ENCODE measurements at regions not wholly inside any gene's neighbourhood (a gene's known extent, or its start where the extent isn't known, plus 50 kb on each side); places are given as distances from the start of the nearest gene placed in this dataset.

- H3K4me1 ChIP-seq (ENCODE audit: control insufficient read depth in 1 of 2, insufficient read depth in 2 of 2, low read length in 2 of 2): peaks cover 0 to 17% of the 10 kb centered on the region in 2 donors
- no peak overlapping the region for H3K9ac ChIP-seq (ENCODE audit: low read depth in 1 of 2, low read length in 2 of 2)
- H3K27me3 ChIP-seq (ENCODE audit: control insufficient read depth in 1 of 2, insufficient read depth in 2 of 2, low read length in 2 of 2): no peaks in the 10 kb centered on the region
- H3K27ac ChIP-seq (ENCODE audit: low read depth, low read length): no peak overlapping the region
- no peak overlapping the region for H3K4me3 ChIP-seq (ENCODE audit: low read depth in 1 of 2, low read length in 2 of 2)
- no peaks in the 10 kb centered on the region for H3K36me3 ChIP-seq (ENCODE audit: control insufficient read depth in 1 of 2, insufficient read depth in 2 of 2, low read length in 2 of 2)
- H3K9me3 ChIP-seq (ENCODE audit: control insufficient read depth in 1 of 2, low read length in 2 of 2): no peaks in the 10 kb centered on the region
Observed at GRCh38 chr7:7114575-7115291, 67.6 kb upstream of the C1GALT1 start.

DNA sequence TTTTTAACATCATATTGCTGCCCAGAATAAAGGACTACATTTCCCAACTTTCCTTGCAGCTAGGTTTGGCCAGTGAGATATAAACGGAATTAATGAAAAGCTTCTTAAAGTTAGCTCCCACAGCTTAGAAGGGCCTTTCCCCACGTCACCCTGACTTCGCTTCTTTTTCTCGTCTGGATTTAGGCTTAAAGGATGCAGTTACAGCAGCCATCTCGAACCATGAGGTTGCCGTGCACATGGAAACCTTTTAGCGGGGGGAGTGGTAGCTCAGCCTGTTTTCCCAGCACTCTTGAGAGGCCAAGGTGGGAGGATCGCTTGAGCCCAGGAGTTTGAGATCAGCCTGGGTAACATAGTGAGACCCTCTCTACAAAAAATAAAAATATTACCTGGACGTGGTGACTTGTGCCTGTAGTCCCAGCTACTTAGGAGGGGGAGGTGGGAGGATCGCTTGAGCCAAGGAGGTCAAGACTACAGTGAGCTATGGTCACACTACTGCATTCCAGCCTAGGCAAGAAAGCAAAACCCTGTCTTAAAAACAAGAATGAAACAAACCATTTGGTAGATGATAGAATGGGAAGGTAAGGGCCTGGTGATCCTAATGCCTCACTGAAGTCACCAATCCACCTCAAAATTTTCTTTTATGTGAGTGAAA is 64.3 kb upstream of the C1GALT1 start:
- no peaks in the 10 kb centered on the region for H3K9me3 ChIP-seq (ENCODE audit: control insufficient read depth in 1 of 2, low read length in 2 of 2)
- no peak overlapping the region for H3K4me3 ChIP-seq (ENCODE audit: low read depth in 1 of 2, low read length in 2 of 2)
- no peaks in the 10 kb centered on the region for H3K27me3 ChIP-seq (ENCODE audit: control insufficient read depth in 1 of 2, insufficient read depth in 2 of 2, low read length in 2 of 2)
- H3K27ac ChIP-seq (ENCODE audit: low read depth, low read length): no peak overlapping the region
- H3K36me3 ChIP-seq (ENCODE audit: control insufficient read depth in 1 of 2, insufficient read depth in 2 of 2, low read length in 2 of 2): no peaks in the 10 kb centered on the region
- peaks cover 0 to 27% of the 10 kb centered on the region in 2 donors for H3K4me1 ChIP-seq (ENCODE audit: control insufficient read depth in 1 of 2, insufficient read depth in 2 of 2, low read length in 2 of 2)
- H3K9ac ChIP-seq (ENCODE audit: low read depth in 1 of 2, low read length in 2 of 2): no peak overlapping the region

- no peak overlapping the region for H3K27ac ChIP-seq (ENCODE audit: low read depth, low read length)
- H3K4me1 ChIP-seq (ENCODE audit: control insufficient read depth in 1 of 2, insufficient read depth in 2 of 2, low read length in 2 of 2): peaks cover 0 to 34% of the 10 kb centered on the region in 2 donors
- H3K4me3 ChIP-seq (ENCODE audit: low read depth in 1 of 2, low read length in 2 of 2): no peak overlapping the region
- H3K9ac ChIP-seq (ENCODE audit: low read depth in 1 of 2, low read length in 2 of 2): no peak overlapping the region
- no peaks in the 10 kb centered on the region for H3K27me3 ChIP-seq (ENCODE audit: control insufficient read depth in 1 of 2, insufficient read depth in 2 of 2, low read length in 2 of 2)
- H3K36me3 ChIP-seq (ENCODE audit: control insufficient read depth in 1 of 2, insufficient read depth in 2 of 2, low read length in 2 of 2): no peaks in the 10 kb centered on the region
- H3K9me3 ChIP-seq (ENCODE audit: control insufficient read depth in 1 of 2, low read length in 2 of 2): no peaks in the 10 kb centered on the region
Observed at GRCh38 chr7:7118822-7119221, 63.5 kb upstream of the C1GALT1 start.

DNA sequence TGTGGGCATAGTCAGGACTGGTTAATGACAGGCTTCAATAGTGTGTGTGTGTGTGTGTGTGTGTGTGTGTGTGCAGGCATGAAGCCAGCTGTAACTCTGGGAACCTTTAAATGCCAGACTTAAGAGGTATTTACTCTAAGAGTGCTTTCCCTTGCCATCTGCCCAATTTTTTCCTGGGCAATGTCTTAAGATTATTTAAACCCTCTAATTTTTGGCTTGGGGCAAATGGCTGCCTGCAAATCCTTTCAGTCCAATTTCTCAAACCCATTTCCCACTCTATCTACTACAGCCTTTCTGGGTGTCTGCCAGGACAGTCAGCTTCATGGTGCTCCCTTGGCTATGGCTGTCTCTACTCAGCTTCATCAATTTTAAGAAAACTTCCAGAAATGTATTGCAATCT is 62.6 kb upstream of the C1GALT1 start:
- Histone ChIP-seq H3K27ac (ENCODE audit: low read depth, low read length) (no peak overlapping the region), H3K27me3 (ENCODE audit: control insufficient read depth in 1 of 2, insufficient read depth in 2 of 2, low read length in 2 of 2) (no peaks in the 10 kb centered on the region)

GRCh38 chr7:7122033-7122478 is 60.3 kb upstream of the C1GALT1 start:
- no peak overlapping the region for H3K4me3 ChIP-seq (ENCODE audit: low read depth in 1 of 2, low read length in 2 of 2)
- no peaks in the 10 kb centered on the region for H3K27me3 ChIP-seq (ENCODE audit: control insufficient read depth in 1 of 2, insufficient read depth in 2 of 2, low read length in 2 of 2)
- no peaks in the 10 kb centered on the region for H3K9me3 ChIP-seq (ENCODE audit: control insufficient read depth in 1 of 2, low read length in 2 of 2)
- H3K4me1 ChIP-seq (ENCODE audit: control insufficient read depth in 1 of 2, insufficient read depth in 2 of 2, low read length in 2 of 2): peaks cover 0 to 26% of the 10 kb centered on the region in 2 donors
- no peaks in the 10 kb centered on the region for H3K36me3 ChIP-seq (ENCODE audit: control insufficient read depth in 1 of 2, insufficient read depth in 2 of 2, low read length in 2 of 2)
- H3K27ac ChIP-seq (ENCODE audit: low read depth, low read length): no peak overlapping the region
- H3K9ac ChIP-seq (ENCODE audit: low read depth in 1 of 2, low read length in 2 of 2): no peak overlapping the region

More for the DNA sequence above, 62.6 kb upstream of the C1GALT1 start:
- Histone ChIP-seq H3K4me3 (ENCODE audit: low read depth in 1 of 2, low read length in 2 of 2) (no peak overlapping the region), H3K9ac (ENCODE audit: low read depth in 1 of 2, low read length in 2 of 2) (no peak overlapping the region), H3K9me3 (ENCODE audit: control insufficient read depth in 1 of 2, low read length in 2 of 2) (no peaks in the 10 kb centered on the region), H3K36me3 (ENCODE audit: control insufficient read depth in 1 of 2, insufficient read depth in 2 of 2, low read length in 2 of 2) (no peaks in the 10 kb centered on the region), H3K4me1 (ENCODE audit: control insufficient read depth in 1 of 2, insufficient read depth in 2 of 2, low read length in 2 of 2) (peaks cover 0 to 29% of the 10 kb centered on the region in 2 donors)

GRCh38 chr7:7122701-7123281 is 59.6 kb upstream of the C1GALT1 start:
- H3K4me3 ChIP-seq (ENCODE audit: low read depth in 1 of 2, low read length in 2 of 2): no peak overlapping the region
- H3K36me3 ChIP-seq (ENCODE audit: control insufficient read depth in 1 of 2, insufficient read depth in 2 of 2, low read length in 2 of 2): no peaks in the 10 kb centered on the region
- no peak overlapping the region for H3K9ac ChIP-seq (ENCODE audit: low read depth in 1 of 2, low read length in 2 of 2)
- H3K4me1 ChIP-seq (ENCODE audit: control insufficient read depth in 1 of 2, insufficient read depth in 2 of 2, low read length in 2 of 2): peaks cover 3 to 33% of the 10 kb centered on the region in 2 donors
- H3K27ac ChIP-seq (ENCODE audit: low read depth, low read length): no peak overlapping the region
- H3K27me3 ChIP-seq (ENCODE audit: control insufficient read depth in 1 of 2, insufficient read depth in 2 of 2, low read length in 2 of 2): no peaks in the 10 kb centered on the region
- no peaks in the 10 kb centered on the region for H3K9me3 ChIP-seq (ENCODE audit: control insufficient read depth in 1 of 2, low read length in 2 of 2)

DNA sequence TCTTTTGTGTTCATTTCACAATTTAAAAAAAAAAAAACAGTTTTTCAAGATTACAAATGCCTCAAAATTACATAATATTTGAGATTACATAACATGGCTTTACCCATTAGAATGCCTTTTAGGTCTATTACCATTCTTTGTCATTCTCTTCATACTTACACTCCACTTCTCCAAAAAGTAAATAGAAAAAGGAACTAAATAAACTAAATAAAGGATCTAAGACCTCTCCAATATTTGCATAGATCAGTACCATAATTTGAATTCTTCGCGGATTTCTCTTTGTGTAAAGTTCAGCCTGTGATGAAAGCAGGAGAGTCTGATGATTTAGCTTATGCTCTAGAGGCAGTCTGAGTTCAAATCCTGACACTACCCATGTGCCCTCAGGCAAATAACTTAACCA is 56.4 kb upstream of the C1GALT1 start:
- H3K9ac ChIP-seq (ENCODE audit: low read depth in 1 of 2, low read length in 2 of 2): no peak overlapping the region
- no peak overlapping the region for H3K4me3 ChIP-seq (ENCODE audit: low read depth in 1 of 2, low read length in 2 of 2)
- H3K27me3 ChIP-seq (ENCODE audit: control insufficient read depth in 1 of 2, insufficient read depth in 2 of 2, low read length in 2 of 2): no peaks in the 10 kb centered on the region
- H3K9me3 ChIP-seq (ENCODE audit: control insufficient read depth in 1 of 2, low read length in 2 of 2): no peaks in the 10 kb centered on the region
- H3K36me3 ChIP-seq (ENCODE audit: control insufficient read depth in 1 of 2, insufficient read depth in 2 of 2, low read length in 2 of 2): no peaks in the 10 kb centered on the region
- peaks cover 3 to 31% of the 10 kb centered on the region in 2 donors for H3K4me1 ChIP-seq (ENCODE audit: control insufficient read depth in 1 of 2, insufficient read depth in 2 of 2, low read length in 2 of 2)
- no peak overlapping the region for H3K27ac ChIP-seq (ENCODE audit: low read depth, low read length)

GRCh38 chr7:7127773-7128172 is 54.6 kb upstream of the C1GALT1 start:
- Histone ChIP-seq H3K9ac (ENCODE audit: low read depth in 1 of 2, low read length in 2 of 2) (no peak overlapping the region), H3K36me3 (ENCODE audit: control insufficient read depth in 1 of 2, insufficient read depth in 2 of 2, low read length in 2 of 2) (no peaks in the 10 kb centered on the region), H3K27me3 (ENCODE audit: control insufficient read depth in 1 of 2, insufficient read depth in 2 of 2, low read length in 2 of 2) (no peaks in the 10 kb centered on the region), H3K4me1 (ENCODE audit: control insufficient read depth in 1 of 2, insufficient read depth in 2 of 2, low read length in 2 of 2) (peaks cover 3 to 36% of the 10 kb centered on the region in 2 donors), H3K4me3 (ENCODE audit: low read depth in 1 of 2, low read length in 2 of 2) (no peak overlapping the region), H3K9me3 (ENCODE audit: control insufficient read depth in 1 of 2, low read length in 2 of 2) (no peaks in the 10 kb centered on the region), H3K27ac (ENCODE audit: low read depth, low read length) (no peak overlapping the region)

GRCh38 chr7:7129381-7129780 is 53.0 kb upstream of the C1GALT1 start:
- H3K4me1 ChIP-seq (ENCODE audit: control insufficient read depth in 1 of 2, insufficient read depth in 2 of 2, low read length in 2 of 2): peaks cover 9 to 38% of the 10 kb centered on the region in 2 donors
- H3K27ac ChIP-seq (ENCODE audit: low read depth, low read length): no peak overlapping the region
- no peak overlapping the region for H3K9ac ChIP-seq (ENCODE audit: low read depth in 1 of 2, low read length in 2 of 2)
- no peaks in the 10 kb centered on the region for H3K9me3 ChIP-seq (ENCODE audit: control insufficient read depth in 1 of 2, low read length in 2 of 2)
- H3K27me3 ChIP-seq (ENCODE audit: control insufficient read depth in 1 of 2, insufficient read depth in 2 of 2, low read length in 2 of 2): no peaks in the 10 kb centered on the region
- H3K36me3 ChIP-seq (ENCODE audit: control insufficient read depth in 1 of 2, insufficient read depth in 2 of 2, low read length in 2 of 2): no peaks in the 10 kb centered on the region
- H3K4me3 ChIP-seq (ENCODE audit: low read depth in 1 of 2, low read length in 2 of 2): no peak overlapping the region

GRCh38 chr7:7131273-7131672 is 51.1 kb upstream of the C1GALT1 start:
- H3K4me1 ChIP-seq (ENCODE audit: control insufficient read depth in 1 of 2, insufficient read depth in 2 of 2, low read length in 2 of 2): peaks cover 28 to 54% of the 10 kb centered on the region in 2 donors
- no peaks in the 10 kb centered on the region for H3K9me3 ChIP-seq (ENCODE audit: control insufficient read depth in 1 of 2, low read length in 2 of 2)
- H3K36me3 ChIP-seq (ENCODE audit: control insufficient read depth in 1 of 2, insufficient read depth in 2 of 2, low read length in 2 of 2): no peaks in the 10 kb centered on the region
- no peak overlapping the region for H3K9ac ChIP-seq (ENCODE audit: low read depth in 1 of 2, low read length in 2 of 2)
- no peak overlapping the region for H3K27ac ChIP-seq (ENCODE audit: low read depth, low read length)
- H3K27me3 ChIP-seq (ENCODE audit: control insufficient read depth in 1 of 2, insufficient read depth in 2 of 2, low read length in 2 of 2): no peaks in the 10 kb centered on the region
- H3K4me3 ChIP-seq (ENCODE audit: low read depth in 1 of 2, low read length in 2 of 2): no peak overlapping the region
